Stimulated activated naive CD4-positive, alpha-beta T cell treated with Interleukin-2 at 50 U/mL for 16 hours (primary cell): ENCODE measurements at regions not wholly inside any gene's neighbourhood (a gene's known extent, or its start where the extent isn't known, plus 50 kb on each side); places are given as distances from the start of the nearest gene placed in this dataset.
"Not testable (repeated sequence)": the region's sequence is repeated elsewhere in the genome, so short reads cannot be mapped to it uniquely, and the experiment has no call there.

Experiments used
- DNase-seq: peaks from one replicate; lab custom pipeline; 2025; lab: John Stamatoyannopoulos, UW

DNA sequence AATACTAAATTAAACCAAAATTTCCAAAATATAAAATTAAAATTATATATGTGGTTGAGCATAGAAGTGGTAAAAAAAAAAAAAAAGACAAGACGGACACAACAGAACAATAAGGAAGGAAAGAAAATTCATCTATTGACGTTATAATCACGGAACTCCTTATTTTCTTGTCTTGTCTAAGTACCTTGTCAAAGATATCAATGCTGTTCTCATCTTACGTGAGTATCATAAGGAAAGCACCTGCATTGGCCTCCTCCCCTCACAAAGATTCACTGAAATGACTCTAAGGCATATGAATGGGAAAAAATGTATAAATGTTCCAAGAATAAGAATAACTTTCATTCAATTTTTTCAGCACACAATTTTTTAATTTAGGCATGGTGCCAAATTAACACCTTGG, 135.4 kb downstream of the PPP1R3A start:
- no peak for DNase-seq

DNA sequence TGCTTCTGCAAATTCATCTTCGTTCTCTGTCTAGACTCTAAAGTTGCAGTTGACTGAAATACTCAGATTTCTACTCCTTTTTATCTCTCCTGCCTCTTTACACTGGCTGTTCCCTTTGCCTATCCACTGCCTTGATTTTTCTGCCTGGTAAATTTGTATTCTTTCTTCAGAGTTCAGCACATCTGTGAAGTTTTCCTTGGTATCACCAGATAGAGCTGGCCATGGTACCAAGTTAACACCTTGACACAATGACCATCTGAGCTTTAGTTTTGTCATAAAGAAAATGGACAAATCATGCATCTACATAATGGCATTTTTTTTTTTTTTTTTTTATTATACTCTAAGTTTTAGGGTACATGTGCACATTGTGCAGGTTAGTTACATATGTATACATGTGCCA, 143.0 kb downstream of the PPP1R3A start:
- no peak for DNase-seq

DNA sequence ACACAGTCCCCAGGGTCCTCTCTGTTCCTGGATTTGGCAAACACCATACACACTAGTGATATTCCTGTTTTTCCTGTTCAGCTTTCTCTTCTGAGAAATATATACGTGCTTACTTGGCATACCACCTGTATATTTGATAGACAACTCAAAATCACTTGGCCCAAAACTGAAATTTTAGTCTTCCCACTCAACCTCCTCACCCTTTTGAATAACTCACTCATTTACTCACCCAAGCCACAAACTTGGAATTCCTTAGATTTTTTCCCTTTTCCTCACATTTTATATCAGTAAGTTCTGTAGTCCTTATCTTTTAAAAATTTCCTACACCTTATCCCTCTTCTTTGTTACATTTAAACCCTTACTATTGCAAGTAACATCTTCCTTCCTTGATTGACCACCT, 143.4 kb downstream of the PPP1R3A start:
- no peak for DNase-seq

DNA sequence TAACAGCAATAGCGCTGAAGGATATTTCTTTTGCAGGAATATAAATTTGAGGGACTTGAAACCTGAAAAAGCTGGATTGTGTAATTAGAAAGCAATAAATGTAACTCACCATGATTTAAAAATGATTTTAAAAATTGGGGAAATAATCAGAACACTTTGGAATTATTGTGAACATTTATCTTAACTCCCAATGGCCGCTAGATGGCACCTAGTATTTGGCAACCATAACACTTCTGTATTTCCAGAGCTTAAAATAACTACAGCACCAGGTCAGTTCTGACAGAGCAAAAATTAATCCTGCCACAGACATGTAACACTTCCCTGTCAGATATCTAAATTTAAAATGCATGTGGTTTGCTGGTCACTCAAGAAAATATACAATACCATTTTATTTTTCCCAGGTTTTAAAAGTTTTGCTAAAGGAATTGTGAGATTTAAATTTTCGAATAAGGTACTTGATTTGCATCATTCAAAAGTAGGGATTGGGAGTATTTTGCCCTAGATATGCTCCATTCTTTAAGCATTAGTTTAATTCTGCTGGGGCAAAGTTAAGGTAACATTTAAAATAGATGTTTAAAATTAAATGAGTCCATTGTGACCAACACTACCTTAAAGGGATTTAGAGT, 144.5 kb downstream of the PPP1R3A start:
- no peak for DNase-seq

DNA sequence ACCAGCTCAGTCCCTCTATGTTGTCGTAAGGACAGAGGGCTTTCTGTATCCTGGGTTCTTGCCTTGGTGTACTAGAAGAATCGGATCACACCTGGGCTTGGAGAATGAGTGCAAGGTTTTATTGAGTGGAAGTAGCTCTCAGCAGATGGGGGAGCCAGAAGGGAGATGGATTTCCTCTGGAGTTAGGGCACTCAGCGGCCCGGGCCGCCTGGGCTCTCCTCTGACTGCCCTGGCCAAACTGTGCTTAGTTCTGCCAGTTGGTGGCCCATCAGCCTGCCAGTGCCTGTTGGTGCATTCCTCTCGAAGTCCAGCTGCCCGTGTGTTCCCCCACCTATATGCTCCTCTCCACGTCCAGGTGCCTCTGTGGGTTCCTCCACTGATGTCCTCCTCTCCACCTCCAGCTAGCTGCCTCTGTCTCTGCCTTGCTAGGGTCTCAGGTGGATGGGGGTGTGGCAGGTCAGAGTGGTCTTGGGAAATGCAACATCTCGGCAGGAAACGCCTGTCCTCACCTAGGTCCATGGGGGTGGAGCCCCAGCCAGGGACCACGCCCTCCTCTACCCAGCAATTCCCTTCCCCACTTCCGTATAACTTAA, 148.6 kb downstream of the PPP1R3A start:
- no peak for DNase-seq

DNA sequence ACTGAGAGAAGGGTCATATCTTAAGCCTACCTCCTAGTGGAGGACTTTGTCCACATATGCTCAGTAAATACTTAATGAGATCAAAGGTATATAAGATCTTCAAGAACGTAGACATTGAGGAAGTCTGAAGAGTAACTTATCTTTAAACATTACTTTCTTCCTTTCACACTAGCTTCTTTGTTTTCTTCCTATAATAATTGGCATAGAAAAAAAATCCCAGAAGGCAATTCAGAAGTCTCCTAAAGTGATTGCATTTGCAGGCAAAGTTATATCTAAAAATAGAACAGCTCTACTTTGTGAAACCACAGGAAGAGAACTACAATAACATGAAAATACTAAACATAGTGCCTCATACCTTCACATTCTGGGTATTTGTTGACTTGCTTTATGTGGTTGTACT, 150.4 kb downstream of the PPP1R3A start:
- DNase-seq, result no peak

DNA sequence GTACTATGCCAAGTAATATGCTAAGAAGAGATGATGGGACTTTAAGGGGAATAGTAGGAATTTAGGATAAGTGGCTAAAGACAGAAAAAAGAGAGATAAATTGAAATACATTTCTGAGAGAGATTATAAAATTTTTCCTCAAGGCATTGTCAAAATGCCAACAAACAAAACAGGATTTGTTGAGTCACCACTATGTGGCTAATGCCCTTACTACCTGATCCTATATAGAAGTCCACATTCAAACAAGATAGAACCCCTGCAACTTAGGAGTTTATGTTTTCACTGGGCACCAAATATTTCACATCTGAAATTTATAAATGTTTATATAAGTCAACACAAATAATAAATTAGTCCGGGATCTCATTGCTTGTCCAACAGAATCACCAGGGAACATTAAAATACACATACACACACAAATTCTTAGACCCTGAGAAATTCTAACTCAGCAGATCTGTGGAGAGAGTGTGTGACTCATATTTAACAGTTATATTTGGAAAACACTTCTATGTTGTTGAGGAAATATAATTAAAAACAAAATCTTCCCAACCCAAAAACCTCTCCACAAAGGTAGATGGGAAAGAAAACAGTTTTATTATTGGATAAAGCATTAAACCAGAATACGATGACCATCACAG, 154.3 kb downstream of the PPP1R3A start:
- no peak for DNase-seq

DNA sequence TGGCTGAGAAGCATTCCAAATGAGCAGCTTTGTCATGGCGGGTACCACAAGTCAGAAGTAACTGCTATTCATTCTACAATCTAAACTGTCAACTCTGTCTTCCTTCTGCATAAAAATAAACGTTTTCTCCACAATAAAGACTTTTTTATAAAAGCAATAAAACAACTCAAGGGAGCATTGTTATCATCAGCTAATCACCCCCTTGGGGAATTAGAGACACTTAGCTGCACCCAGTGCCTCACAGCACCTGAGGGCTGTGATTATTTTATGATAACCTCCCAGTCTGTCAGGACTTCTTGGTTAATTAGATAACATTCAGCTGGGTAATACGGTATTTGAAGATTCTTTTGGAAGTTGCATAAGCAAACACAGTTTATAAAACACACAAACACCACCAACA, 155.6 kb downstream of the PPP1R3A start:
- DNase-seq, result no peak

DNA sequence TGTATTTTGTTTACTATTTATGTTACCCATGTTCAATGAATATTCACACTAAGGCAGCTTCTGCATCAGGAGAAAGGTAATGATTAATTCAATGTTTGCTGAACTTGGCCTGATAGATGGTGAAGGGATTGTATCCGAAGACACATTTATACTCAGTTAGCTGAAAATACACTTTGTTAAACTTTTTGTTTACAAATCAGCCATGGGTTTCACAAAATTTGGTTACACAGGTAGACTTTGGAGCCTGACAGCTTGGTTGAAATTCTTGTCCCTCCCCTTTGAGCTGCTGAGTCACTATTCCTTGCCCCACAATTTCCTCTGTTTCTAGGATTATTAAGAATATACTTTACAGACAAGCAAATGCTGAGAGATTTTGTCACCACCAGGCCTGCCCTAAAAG, 162.6 kb downstream of the PPP1R3A start:
- DNase-seq, result no peak

DNA sequence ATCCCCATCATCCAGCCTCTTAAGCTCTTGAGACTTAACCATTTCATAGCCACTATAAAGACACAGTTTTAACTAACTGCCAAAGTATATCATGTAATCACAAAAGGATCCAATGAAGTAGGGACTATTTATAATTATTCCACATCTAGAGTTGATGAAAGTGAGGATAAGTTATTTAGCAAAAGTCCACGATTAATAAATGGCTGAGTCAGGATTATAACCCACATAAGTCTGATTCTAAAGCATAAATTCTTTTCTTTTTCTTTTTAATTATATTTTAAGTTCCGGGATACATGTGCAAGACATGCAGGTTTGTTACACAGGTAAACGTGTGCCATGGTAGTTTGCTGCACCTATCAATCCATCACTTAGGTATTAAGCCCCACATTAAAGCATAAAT, 166.1 kb downstream of the PPP1R3A start:
- no peak for DNase-seq

DNA sequence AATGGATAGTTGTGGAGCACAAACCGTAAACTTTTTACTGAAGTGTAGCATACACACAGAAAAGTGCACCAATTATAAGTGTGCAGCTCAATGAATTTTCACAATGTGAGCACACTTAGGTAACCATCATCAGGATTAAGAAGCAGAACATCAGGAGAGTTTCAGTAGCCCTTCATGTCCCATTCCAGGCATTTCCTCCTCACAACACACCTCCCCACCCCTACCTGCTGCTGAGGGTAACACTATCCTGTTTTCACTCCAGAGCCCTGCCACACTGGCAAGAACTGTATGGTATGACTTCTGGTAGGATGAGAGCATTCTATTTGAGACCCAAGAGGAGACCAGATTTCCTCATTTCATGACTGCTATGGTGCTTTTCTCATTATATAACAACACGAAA, 166.5 kb downstream of the PPP1R3A start:
- no peak for DNase-seq

DNA sequence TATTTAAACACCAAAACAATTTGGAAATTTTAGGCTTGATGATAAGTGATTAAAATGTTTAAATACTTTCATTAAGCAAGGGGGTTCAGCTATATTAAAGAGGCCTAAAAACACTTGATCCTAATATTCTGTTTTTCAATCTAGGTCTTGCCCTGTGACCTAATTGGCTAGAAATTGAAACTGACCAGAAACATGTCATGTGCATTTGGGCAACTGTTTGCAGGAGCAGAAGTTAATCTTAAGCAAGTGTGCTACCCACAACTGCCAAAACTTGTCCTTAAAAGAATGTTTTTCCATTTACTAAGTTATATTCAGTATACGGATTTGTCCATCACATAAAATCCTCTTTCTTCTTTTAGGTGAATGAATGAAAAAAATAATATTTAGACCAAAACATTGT, 167.3 kb downstream of the PPP1R3A start:
- no peak for DNase-seq

DNA sequence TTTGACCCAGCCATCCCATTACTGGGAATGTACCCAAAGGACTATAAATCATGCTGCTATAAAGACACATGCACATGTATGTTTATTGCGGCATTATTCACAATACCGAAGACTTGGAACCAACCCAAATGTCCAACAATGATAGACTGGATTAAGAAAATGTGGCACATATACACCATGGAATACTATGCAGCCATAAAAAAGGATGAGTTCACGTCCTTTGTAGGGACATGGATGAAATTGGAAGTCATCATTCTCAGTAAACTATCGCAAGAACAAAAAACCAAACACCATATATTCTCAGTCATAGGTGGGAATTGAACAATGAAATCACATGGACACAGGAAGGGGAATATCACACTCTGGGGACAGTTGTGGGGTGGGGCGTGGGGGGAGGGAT, 170.4 kb downstream of the PPP1R3A start:
- not testable (repeated sequence) for DNase-seq

DNA sequence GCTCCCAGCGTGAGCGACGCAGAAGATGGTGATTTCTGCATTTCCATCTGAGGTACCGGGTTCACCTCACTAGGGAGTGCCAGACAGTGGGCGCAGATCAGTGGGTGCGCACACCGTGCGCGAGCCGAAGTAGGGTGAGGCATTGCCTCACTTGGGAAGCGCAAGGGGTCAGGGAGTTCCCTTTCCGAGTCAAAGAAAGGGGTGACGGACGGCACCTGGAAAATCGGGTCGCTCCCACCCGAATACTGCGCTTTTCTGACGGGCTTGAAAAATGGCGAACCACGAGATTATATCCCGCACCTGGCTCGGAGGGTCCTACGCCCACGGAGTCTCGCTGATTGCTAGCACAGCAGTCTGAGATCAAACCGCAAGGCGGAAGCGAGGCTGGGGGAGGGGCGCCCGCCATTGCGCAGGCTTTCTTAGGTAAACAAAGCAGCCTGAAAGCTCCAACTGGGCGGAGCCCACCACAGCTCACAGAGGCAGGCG, 175.8 kb downstream of the PPP1R3A start:
- DNase-seq, result not testable (repeated sequence)

DNA sequence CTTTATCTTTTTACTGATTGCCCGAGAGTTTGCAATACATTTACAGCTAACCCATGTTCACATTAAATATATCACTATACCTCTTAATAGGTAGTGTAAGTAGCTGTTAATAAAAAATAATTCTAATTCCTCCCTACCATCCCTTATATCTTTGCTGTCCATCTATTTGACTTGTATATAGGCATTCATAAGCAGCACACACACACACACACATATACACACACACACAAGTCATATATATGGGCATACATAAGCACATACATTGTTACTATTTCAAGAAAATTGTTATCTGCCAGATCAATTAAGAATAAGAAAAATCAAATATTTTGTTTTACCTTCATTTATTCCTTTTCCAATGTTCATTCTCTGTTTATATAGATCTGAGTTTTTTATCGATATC, 176.4 kb downstream of the PPP1R3A start:
- DNase-seq, result no peak

DNA sequence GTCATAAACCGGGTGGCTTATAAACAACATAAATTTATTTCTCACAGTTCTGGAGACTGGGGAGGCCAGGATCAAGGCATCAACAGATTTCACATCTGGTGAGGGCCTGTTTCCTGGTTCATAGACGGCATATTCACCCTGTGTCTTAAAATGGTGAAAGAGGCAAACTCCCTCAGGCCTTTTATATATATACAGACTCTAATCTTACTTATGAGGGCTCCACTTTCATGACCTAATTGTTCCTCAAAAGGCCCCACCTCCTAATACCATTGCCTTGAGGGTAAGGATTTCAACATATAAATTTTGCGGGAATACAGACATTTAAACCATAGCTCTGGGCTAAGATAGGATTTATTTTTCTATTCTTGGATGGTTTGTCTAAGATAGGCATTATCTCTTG, 187.2 kb downstream of the PPP1R3A start:
- no peak for DNase-seq

DNA sequence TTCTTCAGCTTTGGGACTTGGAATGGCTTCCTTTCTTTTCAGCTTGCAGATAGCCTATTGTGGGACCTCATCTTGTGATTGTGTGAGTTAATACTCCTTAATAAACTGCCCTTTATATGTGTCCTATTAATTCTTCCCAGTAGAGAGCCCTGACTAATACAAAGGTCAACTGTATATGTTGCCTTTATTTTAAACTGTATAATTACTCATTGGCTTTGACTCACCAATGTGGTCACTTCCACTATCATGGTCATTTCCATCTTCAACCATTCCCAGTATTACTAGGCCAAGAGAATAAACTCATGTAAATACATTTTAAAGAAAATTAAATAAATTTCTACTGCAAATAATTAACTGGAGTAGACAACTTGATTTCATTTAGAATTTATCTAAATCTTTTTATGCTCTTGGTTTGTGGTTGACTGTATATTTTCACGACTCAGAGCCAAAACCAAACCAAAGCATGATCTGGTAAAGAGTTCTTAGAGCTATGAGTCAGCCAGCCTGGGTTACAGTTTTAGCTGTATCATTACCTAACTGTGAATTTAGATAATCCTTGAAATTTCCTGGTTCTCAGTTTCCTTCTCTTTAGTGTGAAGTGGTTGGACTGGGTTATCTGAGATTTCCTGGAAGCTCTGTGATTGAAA, 188.4 kb downstream of the PPP1R3A start:
- DNase-seq, result no peak

DNA sequence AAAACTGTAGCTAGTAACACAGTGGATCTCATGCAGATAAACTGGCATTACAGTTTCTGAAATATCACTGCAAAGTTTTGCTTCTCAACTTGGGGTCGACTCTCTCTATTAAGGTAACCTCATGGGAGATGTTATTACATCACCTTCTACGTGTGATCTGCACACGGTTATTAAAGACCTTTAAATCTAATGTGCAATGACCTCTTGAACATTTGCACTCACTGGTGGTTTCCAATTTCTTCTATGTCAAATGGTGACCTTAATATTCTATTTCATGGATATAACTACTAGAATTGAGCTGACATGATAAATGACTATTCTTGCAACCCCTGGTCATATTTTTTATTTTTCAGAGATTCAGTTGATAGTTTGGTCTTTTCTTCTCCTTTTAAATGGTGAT, 191.3 kb downstream of the PPP1R3A start:
- DNase-seq, result no peak

DNA sequence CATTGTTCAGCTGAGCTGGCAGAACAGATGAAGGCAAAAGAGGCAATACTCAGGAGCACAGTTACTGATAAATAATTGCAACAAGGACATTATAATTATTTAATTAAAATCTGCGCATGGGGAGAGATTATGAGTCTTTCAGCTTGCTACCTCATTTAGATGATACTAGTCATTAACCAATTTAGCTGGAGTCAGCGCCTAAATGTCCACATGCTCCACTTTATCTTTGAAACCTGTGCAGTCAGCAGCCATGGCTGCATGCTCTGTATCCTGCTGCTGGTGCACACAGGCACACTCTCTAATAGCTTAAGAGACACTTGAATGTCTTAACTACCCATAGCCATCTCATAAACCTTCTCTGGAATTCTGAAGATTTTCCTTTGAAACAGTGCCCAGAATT, 196.8 kb downstream of the PPP1R3A start:
- no peak for DNase-seq

DNA sequence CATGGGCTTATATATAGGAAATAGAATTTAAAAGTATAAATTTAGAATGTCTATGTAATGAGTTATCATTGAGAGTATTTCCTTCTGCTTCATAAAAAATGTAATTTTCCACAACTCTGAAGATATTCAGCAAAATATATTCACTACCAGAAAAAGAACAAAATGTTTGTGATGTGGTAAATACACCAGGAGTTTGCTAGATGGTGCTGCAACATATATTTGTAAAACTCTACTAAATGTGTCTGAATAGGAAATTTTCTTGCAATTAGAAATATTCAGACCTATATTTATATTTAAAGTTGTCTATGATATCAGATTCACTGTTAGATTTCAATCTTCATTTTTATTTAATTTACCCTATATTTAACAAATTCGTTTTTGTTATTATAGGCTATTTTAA, 201.1 kb downstream of the PPP1R3A start:
- DNase-seq, result no peak

DNA sequence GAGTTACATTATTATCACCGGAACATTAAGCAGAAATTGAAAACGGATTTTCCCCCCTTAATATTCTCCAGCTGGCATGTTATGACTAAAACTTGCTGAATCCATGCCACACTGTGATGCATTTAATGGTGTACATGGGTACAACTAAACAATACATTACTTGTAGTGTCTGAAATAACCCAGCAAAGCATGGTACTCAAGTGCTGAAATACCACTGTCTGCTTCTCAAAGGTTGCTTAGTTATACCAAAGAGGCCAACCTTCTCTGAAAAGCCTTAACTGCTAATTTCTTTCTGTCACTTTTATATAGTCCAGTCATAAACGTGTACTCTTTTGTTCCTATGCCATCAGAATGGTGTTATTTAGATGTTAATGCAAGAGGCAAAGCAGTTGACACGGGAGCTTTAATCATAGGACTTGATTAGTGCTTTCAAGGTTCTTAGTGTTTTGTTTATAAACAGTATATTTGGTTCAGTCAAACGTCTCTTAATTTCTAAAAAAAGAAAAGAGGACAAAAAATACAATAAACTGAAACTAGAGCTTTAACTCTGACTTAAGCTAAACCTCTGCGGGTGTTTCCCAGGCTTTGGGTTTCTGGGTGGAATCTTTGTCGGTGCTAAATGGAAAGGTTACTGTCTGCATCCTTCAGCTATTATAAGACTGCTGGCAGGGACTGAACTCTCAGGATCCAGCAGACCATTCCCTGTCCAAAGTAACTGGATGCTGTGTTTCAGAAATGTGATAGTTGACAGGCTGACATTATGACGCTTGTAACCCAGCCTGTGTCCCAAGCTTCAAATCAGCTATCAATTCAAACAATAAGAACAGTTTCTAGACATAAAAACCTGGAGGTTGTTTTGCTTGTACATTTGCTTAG, 202.6 kb downstream of the PPP1R3A start:
- no peak for DNase-seq

DNA sequence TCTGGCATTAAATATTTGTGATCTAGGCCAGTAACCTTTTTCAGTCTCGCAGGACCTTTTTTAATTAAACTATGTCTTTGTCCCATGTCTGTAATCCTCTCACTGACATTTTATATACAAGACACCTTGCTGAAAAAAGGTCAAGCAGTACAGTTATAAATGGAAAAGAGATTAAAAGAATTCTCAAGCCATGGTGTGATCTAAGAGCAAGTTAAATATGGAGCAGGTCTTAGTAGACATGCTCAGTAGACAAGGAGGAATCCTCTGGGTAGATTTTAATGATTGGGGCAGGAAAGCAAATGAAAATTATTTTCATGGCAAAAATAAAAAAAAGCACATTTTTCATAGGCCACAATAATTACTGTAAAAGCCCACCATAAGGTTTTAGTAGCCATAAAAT, 203.5 kb downstream of the PPP1R3A start:
- no peak for DNase-seq
